ENCODE measurements at regions not wholly inside any gene's neighbourhood (a gene's known extent, or its start where the extent isn't known, plus 50 kb on each side); places are given as distances from the start of the nearest gene placed in this dataset.

DNA sequence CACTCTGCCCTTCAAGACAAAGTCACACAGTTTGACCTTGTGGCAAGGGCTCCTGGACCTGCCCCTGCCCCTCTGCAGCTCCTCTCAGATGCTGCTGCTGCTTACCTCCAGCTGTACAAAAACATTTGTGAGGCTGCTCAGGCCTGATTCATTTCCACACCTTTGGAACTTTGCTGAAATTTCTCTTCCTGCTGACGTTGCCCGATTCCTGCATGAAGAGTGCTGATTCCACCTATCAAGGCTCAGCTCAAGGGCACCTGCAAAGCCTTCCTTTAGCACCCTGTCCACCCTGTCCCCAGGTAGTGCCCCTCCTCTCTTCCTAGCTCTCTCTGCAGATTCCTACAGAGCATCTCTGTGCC lies 738.3 kb upstream of the HS6ST1 start:
- Mint-ChIP-seq H3K4me3 (no peak overlapping the region), H3K27ac (no peak overlapping the region)

DNA sequence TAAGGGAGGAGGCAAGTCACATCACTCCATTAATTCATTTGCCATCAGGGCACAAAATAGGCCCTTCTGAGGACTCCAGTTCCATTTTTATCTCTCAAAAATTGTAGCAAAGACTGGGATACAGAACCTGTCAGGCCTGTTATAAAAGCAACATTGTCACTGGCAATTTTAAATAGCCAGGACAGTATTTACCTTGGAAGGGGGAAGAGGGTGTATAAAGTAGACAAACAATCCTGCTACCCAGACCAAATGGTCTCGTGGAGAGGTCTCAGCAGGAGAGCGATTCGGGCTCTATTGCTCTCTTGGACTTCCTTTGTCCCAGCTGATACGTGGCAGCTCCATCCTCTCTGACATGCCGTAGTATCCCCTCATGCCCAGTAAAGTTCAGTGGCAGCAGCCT lies 740.3 kb upstream of the HS6ST1 start:
- Mint-ChIP-seq H3K4me1 (no peaks in the 10 kb centered on the region), H3K9me3 (no peaks in the 10 kb centered on the region), H3K4me3 (no peak overlapping the region), H3K36me3 (no peaks in the 10 kb centered on the region), H3K27ac (no peak overlapping the region)
- ATAC-seq (no peak), DNase-seq (ENCODE audit: low spot score in 2 of 2) (no peak)

More for the DNA sequence above, 738.3 kb upstream of the HS6ST1 start:
- peak; percentile 11 for ATAC-seq
- DNase-seq (ENCODE audit: low spot score in 2 of 2) = no peak
- Mint-ChIP-seq H3K36me3 (no peaks in the 10 kb centered on the region), H3K4me1 (no peaks in the 10 kb centered on the region), H3K9me3 (no peaks in the 10 kb centered on the region)

DNA sequence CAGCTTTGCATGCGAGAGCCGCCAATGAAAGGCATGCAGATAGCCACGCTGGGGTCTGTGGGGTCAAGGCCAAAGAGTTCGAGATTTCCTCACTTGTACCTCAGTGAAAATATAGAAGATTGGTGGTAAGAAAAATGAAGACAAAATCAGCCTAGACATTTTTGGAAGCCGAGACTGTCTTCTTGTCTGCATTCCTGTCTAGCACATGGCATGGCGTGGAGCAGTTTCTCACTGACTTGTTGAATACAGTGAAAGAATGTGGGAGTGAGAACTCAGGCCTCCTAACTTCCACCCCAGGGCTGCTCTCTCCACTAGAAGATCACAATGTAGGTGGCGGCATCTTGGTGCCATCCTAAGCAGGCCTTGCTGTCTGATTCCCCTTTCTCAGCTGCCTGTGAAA lies 740.8 kb upstream of the HS6ST1 start:
- H3K4me3 Mint-ChIP-seq = no peak overlapping the region
- no peaks in the 10 kb centered on the region for H3K9me3 Mint-ChIP-seq
- ATAC-seq (no peak), DNase-seq (ENCODE audit: low spot score in 2 of 2) (no peak)
- H3K4me1 Mint-ChIP-seq = no peaks in the 10 kb centered on the region
- H3K36me3 Mint-ChIP-seq = no peaks in the 10 kb centered on the region
- H3K27ac Mint-ChIP-seq = no peak overlapping the region

DNA sequence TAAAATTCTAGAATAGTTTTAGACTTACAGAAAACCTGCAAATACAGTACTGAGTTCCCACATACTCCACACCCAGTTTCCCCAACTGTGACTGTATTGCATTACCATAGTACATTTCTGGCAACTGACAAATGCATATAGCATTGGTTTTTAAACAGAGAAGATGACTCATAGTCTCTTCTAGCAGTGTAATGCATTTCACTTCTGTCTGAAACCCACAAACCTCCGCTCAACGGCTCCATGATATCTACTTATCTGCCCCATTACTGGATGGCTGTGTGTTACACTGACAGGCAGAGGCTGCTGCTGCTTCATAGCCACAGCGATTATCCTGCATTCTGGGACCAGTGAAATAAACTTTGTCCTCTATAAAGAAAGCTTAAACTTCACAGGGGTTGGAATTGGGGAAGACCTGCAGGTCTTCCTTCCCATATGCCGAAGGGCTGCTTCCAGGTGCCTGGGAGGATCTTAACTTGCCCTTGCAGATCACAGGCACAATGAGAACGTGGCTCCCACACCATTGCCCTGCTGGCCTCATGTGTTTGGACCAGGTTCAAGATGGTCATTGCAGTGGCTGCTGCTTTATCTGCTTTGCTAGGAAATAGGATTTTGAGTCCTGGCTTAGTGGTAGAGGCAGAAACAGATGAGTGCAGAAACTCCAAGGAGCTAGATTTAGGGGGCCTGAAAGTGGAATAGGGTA lies 742.6 kb upstream of the HS6ST1 start:
- H3K4me1 Mint-ChIP-seq = no peaks in the 10 kb centered on the region
- no peak overlapping the region for H3K27ac Mint-ChIP-seq
- ATAC-seq (no peak), DNase-seq (ENCODE audit: low spot score in 2 of 2) (no peak)
- no peaks in the 10 kb centered on the region for H3K9me3 Mint-ChIP-seq
- no peaks in the 10 kb centered on the region for H3K36me3 Mint-ChIP-seq
- no peak overlapping the region for H3K4me3 Mint-ChIP-seq

DNA sequence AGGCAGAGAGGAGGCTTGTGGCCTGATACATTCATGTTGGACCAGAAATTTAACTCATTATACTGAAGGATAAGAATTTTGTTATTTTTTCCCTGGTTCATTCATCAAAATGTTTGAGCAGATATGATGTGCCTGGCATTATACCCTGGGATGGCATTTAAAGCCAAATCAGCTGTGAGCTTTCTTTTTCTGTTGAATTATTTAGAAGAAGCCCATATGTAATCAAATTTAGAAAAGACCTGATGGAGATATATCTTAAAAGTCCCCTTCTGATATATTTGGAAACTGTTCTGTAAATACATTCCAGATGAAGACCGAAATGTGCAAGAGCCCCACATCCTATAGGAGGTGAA lies 743.1 kb upstream of the HS6ST1 start:
- no peaks in the 10 kb centered on the region for H3K4me1 Mint-ChIP-seq

DNA sequence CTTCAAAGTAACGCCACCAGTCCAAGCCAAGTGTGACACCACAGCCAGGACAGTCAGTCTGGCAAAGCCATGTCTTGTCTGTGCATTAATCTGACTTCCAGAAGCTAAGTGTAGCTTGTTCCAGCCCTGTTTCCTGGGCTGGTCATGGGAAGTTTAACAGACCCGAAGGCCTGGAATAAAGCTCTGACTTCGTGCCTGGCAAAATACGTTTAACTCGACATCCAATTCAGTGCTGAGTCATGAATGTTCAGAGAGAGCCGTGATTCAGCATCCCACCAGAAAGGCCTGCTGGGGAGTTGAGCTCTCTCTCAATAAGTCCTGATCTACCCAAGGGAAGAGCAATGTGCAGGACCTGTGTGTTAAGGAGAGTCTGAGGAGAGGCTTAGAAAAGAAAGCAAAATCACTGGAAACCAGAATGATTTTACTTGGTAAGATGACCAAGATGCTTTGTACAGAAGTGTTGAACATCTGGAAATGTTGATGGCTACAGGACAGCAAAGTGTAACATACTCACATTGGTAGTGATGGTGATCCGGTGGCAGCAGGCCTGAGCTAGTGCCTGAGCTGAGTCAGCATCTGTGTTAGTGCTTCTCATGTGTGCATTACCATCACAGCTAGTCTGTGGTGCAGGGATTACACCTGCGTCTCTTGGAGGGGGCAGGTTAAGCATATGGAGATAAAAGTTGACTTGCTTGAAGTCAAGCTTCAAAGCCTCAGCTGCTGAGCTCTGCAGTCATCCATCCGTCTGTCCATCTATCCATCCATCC lies 743.7 kb upstream of the HS6ST1 start:
- H3K4me1 Mint-ChIP-seq = no peaks in the 10 kb centered on the region
- H3K27ac Mint-ChIP-seq = no peak overlapping the region
- ATAC-seq (no peak), DNase-seq (ENCODE audit: low spot score in 2 of 2) (no peak)
- H3K36me3 Mint-ChIP-seq = no peaks in the 10 kb centered on the region
- H3K9me3 Mint-ChIP-seq = no peaks in the 10 kb centered on the region
- no peak overlapping the region for H3K4me3 Mint-ChIP-seq

More for the DNA sequence above, 743.1 kb upstream of the HS6ST1 start:
- Mint-ChIP-seq H3K4me3 (no peak overlapping the region), H3K36me3 (no peaks in the 10 kb centered on the region), H3K27ac (no peak overlapping the region), H3K9me3 (no peaks in the 10 kb centered on the region)
- ATAC-seq (no peak), DNase-seq (ENCODE audit: low spot score in 2 of 2) (no peak)

DNA sequence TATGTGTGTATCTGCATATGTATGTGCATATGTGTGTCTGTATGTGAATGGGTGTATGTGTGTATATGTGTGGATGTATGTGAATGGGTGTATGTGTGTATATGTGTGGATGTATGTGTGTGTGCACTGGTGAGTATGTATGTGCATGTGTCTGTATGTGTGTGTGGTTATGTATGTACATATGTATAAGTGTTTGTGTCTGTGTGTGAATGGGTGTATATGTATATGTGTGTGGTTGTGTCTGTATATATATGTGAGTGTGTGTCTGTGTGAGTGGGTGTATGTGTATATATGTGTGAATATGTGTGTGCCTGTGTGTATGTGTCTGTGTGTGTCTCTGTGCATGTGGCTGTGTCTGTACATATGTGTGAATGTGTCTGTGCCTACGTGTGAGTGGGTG lies 748.4 kb upstream of the HS6ST1 start:
- H3K4me1 Mint-ChIP-seq = no peaks in the 10 kb centered on the region
- DNase-seq (ENCODE audit: low spot score in 2 of 2) (no peak), ATAC-seq (no peak)
- H3K9me3 Mint-ChIP-seq = no peaks in the 10 kb centered on the region
- H3K36me3 Mint-ChIP-seq = no peaks in the 10 kb centered on the region
- H3K4me3 Mint-ChIP-seq = no peak overlapping the region
- no peak overlapping the region for H3K27ac Mint-ChIP-seq

DNA sequence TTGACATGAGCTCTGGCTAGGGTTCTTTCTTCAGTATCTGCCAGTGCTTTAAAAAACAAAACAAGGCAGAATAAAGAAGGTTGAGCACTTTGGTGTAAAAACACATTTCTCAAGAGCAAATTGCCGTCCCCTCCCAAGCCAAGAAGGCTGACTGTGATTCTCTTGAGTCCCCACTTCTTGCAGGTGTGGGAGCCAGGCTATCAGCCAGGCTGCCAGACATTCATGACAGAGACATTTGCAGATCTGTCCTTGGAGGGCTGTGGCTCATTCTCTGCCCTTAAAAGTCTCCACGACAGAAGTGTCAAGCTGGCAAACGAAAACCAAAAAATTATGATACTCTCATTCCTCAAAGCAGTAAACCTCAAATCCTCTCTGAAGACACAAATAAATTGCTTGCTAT lies 749.3 kb upstream of the HS6ST1 start:
- H3K27ac Mint-ChIP-seq = no peak overlapping the region
- no peaks in the 10 kb centered on the region for H3K4me1 Mint-ChIP-seq
- DNase-seq (ENCODE audit: low spot score in 2 of 2) (no peak), ATAC-seq (no peak)
- H3K4me3 Mint-ChIP-seq = no peak overlapping the region
- no peaks in the 10 kb centered on the region for H3K9me3 Mint-ChIP-seq
- H3K36me3 Mint-ChIP-seq = no peaks in the 10 kb centered on the region

DNA sequence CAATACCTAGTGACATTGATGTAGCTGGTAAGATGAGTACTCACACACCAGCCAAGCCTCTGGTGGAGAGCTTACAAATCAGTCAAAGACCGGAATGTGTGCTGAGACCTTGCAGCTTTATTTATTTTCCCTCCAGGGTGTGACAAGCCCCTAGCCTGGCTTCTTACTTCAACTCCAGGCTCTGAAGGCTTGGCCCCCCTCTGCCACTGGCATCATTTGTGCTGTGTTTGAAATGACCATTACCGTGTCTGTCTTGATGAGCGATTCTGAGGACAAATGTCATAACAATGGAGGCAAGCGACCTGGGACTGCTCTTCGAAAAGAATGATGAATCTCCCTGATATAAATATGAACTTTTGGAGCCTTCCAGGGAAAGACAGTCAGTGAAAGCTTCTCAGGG lies 749.9 kb upstream of the HS6ST1 start:
- DNase-seq (ENCODE audit: low spot score in 2 of 2) = no peak
- no peak for ATAC-seq
- H3K4me3 Mint-ChIP-seq = no peak overlapping the region
- H3K4me1 Mint-ChIP-seq = no peaks in the 10 kb centered on the region
- H3K27ac Mint-ChIP-seq = no peak overlapping the region
- no peaks in the 10 kb centered on the region for H3K9me3 Mint-ChIP-seq
- no peaks in the 10 kb centered on the region for H3K36me3 Mint-ChIP-seq

DNA sequence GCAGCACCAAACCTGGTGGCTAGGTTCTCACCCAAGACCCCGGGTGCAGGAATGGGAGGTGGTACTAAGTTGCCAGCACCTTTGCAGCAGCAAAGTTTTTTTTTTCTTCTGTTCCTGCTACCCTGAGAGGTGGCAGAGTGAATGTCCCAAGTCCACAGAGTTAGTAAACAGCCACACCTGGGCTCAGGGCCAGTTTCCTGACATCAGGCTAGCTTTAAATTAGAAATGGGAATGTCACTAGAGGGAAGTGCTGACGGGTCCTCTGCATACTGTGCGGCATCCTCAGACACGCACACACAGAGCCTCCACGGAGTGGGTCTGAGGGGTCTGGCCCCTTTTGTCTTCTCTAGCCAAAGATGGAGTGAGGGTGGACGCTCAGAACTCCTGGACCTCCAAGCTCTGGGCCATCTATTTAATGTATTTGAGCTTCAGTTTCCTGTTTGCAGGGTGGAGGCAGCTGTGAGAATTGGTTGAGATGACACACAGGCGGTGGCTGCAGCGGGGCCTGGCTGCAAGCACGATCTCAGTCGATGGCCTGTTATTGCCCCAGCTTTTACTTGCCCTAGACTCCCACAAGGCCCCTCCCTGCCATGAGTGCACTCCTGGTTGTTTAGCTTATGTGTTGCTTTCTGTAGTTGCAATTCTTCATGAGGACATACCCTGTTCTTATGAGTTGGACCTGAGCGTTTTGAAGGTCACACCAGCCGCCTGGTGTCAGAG lies 751.4 kb upstream of the HS6ST1 start:
- ATAC-seq (no peak), DNase-seq (ENCODE audit: low spot score in 2 of 2) (no peak)
- H3K4me1 Mint-ChIP-seq = no peaks in the 10 kb centered on the region
- H3K9me3 Mint-ChIP-seq = no peaks in the 10 kb centered on the region
- no peak overlapping the region for H3K27ac Mint-ChIP-seq
- H3K4me3 Mint-ChIP-seq = no peak overlapping the region
- no peaks in the 10 kb centered on the region for H3K36me3 Mint-ChIP-seq

DNA sequence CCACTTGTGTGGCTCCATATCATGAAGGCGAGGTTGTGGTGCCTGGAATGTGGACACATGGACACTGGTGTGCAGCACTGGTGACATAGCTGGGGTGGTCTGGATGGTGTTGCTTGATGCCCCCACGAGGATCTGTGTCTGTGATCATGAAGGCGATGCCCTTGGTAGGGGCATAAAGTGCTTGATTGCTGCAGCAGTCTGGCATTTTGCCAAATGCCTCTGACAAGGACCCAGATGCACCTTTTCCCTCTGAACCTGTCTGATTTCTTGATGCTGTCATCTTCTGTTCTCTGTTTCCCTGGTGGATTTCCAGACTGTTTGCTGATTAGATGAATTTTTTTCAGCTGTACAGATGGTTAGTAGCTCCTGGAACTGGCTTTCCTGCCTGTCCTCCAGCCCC lies 752.0 kb upstream of the HS6ST1 start:
- Mint-ChIP-seq H3K4me3 (no peak overlapping the region), H3K4me1 (no peaks in the 10 kb centered on the region), H3K27ac (no peak overlapping the region), H3K9me3 (no peaks in the 10 kb centered on the region), H3K36me3 (no peaks in the 10 kb centered on the region)
- DNase-seq (ENCODE audit: low spot score in 2 of 2) (no peak), ATAC-seq (no peak)

DNA sequence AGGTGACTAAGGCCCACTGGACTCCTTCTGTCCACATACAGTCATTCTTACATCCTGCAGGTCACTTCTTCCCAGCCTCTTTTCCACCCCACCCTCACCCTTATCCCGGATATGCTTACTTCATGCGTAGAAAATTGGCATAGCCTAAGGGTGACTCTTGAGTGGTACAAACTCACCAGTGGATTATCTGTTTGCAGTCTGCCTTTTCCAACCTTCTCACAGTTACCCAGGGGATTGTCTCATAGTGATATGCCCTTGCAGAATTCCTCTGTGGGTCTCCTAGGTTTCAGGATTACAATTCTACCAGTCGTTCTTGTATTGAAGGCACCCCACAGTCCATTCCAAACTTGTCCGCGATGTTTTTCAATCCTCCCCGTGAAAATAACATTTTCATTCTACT lies 752.9 kb upstream of the HS6ST1 start:
- H3K4me1 Mint-ChIP-seq = no peaks in the 10 kb centered on the region
- no peaks in the 10 kb centered on the region for H3K9me3 Mint-ChIP-seq
- H3K36me3 Mint-ChIP-seq = no peaks in the 10 kb centered on the region
- no peak for DNase-seq (ENCODE audit: low spot score in 2 of 2)
- H3K4me3 Mint-ChIP-seq = no peak overlapping the region
- no peak for ATAC-seq
- H3K27ac Mint-ChIP-seq = no peak overlapping the region

DNA sequence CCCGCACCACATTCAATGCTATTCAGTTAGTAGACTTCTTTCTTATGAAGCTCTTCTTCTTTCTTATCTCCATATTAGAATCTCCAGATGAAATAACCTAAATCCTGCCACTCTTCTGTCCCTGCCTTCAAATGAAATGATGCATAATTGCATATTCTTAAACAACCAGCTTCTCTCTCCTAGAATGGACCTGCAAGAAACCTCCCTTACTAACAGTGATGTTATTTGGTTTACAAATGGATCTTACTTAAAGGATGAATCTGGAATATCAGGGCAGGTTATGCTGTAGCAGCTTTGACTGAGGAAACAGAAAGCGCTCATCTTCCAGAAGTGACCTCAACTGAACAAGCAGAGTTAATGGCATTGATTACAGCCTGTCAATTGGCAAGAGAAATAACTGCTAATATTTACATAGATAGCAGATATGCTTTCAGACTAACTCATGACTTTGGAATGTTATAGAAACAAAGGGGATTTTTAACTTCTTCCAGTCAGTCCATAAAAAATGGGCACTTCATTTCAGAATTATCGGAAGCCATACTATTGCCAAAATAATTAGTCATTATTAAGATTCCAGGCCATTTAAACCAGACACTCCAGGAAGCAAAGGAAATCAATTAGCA lies 755.7 kb upstream of the HS6ST1 start:
- Mint-ChIP-seq H3K27ac (no peak overlapping the region), H3K4me3 (no peak overlapping the region), H3K9me3 (no peaks in the 10 kb centered on the region), H3K4me1 (no peaks in the 10 kb centered on the region), H3K36me3 (no peaks in the 10 kb centered on the region)
- ATAC-seq (no peak), DNase-seq (ENCODE audit: low spot score in 2 of 2) (no peak)

DNA sequence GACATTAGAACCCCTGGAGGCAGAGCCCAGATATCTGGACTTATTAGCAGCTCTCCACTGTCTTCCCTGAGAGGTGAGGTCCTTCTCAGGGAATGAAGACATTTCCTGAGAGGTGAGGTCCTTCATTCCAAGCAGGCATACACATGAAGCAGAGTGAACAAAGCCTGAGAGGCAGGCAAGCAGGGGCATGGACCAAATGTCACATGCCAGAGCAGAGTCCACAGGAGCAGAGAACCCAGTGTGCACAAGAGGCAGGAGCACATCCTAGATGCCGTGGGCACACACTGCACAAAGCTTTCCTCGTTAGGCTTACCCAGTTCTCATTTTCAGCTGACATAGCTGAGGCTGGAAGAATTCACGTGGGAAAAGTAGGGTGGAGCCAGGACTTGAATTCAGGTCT lies 759.9 kb upstream of the HS6ST1 start:
- no peaks in the 10 kb centered on the region for H3K9me3 Mint-ChIP-seq
- no peak for DNase-seq (ENCODE audit: low spot score in 2 of 2)
- no peaks in the 10 kb centered on the region for H3K36me3 Mint-ChIP-seq
- no peak overlapping the region for H3K4me3 Mint-ChIP-seq
- peak; percentile 36 for ATAC-seq
- H3K27ac Mint-ChIP-seq = no peak overlapping the region
- no peaks in the 10 kb centered on the region for H3K4me1 Mint-ChIP-seq

DNA sequence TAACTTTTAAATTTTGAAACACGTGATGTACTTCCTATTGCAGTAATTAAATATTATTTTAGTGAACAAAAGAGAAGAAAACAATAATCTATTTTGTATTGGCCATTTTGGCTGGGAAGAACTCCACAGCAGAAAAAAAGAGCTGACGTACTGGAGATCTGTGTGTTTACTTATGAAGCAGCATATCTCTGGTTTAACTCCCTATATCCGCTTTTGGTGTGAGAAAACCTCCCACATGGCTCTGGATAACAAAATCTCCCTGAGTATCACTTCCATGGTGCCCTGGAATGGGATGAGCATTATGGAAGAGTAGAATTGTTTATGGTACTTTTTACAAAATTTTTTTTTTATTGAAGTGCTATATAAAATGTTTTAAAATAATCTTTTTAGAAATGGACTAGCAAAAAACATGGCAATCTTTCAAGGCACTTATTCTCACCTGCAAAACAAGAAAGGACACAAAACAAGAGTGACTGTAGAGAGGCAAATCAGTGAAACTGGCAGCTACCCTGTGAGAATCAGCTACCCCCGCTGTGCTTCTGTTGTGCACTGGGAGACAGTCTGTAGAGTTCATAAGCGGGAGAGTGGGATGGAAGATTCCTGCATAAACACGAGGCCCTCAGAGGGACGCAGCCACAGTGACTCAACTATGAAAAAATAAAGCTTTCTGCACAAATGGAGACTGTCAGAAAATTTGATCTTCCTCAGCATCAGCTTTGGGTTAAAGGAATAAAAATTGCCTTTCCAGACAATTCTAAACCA lies 762.2 kb upstream of the HS6ST1 start:
- Mint-ChIP-seq H3K4me1 (no peaks in the 10 kb centered on the region), H3K36me3 (no peaks in the 10 kb centered on the region), H3K27ac (no peak overlapping the region), H3K9me3 (peaks cover 2% of the 10 kb centered on the region), H3K4me3 (no peak overlapping the region)
- DNase-seq (ENCODE audit: low spot score in 2 of 2) (no peak), ATAC-seq (no peak)

Measured in stimulated activated effector memory CD8-positive, alpha-beta T cell treated with anti-CD3 and anti-CD28 coated beads, Interleukin-12 subunit alpha, Interleukin-12 subunit beta, amount 100 ng/mL, for 72 hours (primary cell).